ENCODE measurements at regions not wholly inside any gene's neighbourhood (a gene's known extent, or its start where the extent isn't known, plus 50 kb on each side); places are given as distances from the start of the nearest gene placed in this dataset.

GRCh38 chr17:83199500-83200201 lies 120.2 kb downstream of the METRNL start:
- no peak for TF ChIP-seq CTCF (conservative IDR thresholded peaks at IDR 0.05; ENCODE audit: low read depth, low read length)
- TF ChIP-seq EZH2 (IDR thresholded peaks at IDR 0.05; ENCODE audit: borderline replicate concordance, low read depth, low read length, poor library complexity, severe bottlenecking) = no peak

Measured in A673 (cell line).